ENCODE measurements at regions not wholly inside any gene's neighbourhood (a gene's known extent, or its start where the extent isn't known, plus 50 kb on each side); places are given as distances from the start of the nearest gene placed in this dataset.
"Not testable (repeated sequence)": the region's sequence is repeated elsewhere in the genome, so short reads cannot be mapped to it uniquely, and the experiment has no call there.

DNA sequence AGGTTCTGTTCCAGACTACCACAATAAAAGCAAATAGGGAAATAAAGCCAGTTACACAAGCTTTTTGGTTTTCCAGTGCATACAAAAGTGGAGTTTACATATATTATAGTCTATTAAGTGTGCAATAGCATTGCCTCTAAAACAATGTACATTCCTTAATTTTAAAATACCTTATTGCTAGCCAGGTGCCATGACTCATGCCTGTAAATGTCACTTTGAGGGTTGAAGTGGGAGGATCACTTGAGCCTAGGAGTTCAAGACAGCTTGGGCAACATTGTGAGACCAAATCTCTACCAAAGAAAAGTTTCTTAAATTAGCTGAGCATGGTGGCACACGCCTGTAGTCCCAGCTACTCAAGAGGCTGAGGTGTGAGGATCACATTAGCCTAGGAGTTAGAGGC is 52.9 kb upstream of the IMP4 start:
- H3K27ac ChIP-seq = no peak overlapping the region
- TF ChIP-seq, protein P1, sequence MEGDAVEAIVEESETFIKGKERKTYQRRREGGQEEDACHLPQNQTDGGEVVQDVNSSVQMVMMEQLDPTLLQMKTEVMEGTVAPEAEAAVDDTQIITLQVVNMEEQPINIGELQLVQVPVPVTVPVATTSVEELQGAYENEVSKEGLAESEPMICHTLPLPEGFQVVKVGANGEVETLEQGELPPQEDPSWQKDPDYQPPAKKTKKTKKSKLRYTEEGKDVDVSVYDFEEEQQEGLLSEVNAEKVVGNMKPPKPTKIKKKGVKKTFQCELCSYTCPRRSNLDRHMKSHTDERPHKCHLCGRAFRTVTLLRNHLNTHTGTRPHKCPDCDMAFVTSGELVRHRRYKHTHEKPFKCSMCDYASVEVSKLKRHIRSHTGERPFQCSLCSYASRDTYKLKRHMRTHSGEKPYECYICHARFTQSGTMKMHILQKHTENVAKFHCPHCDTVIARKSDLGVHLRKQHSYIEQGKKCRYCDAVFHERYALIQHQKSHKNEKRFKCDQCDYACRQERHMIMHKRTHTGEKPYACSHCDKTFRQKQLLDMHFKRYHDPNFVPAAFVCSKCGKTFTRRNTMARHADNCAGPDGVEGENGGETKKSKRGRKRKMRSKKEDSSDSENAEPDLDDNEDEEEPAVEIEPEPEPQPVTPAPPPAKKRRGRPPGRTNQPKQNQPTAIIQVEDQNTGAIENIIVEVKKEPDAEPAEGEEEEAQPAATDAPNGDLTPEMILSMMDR (IDR thresholded peaks at IDR 0.05) = no peak
- no peak for TF ChIP-seq ZFX (IDR thresholded peaks at IDR 0.05; ENCODE audit: borderline replicate concordance)

DNA sequence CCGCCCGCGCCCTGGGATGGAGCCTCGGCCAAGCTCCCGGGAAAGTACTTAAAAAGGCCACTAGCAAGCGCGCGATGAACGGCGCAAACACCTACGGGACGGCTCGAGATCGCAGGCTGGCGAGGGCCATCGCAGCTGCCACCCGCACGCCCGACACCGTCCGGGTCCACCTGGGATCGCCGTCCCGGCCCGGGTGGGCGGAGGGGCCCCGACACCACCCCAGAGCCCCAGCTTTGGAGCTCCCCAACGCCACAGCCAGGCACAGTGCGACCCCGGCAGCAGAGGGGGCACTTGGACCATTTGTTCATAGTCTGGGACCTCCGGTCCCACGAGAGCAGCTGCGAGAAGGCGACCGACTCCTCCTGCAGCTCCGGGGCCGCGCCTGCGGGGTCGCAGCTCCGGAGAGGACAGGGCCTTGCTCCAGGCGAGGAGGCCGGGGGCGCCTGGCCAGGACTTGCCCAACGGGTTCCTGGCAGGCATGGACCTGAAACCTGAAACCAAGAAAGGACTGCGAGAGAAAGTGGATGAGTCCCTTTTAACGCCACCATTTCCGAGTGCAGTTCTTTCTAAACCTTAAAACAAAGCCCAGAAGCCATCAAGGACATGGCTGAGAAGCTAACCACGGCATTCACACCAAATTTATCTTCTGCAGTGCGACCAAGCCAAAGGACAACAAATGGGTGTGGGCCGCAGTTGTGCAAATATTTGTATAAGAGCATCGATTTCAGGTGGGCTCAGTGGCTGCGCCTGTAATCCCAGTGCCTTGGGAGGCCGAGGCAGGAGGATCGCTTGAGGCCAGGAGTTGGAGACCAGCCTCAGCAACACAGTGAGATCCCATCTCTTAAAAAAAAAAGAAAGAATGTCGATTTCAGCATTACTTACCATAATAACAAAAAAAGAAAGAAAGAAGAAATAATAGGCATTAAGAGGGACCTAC is 54.0 kb upstream of the IMP4 start:
- H3K27ac ChIP-seq = no peak overlapping the region
- TF ChIP-seq, protein P1 (IDR thresholded peaks at IDR 0.05) = no peak
- no peak for TF ChIP-seq ZFX (IDR thresholded peaks at IDR 0.05; ENCODE audit: borderline replicate concordance)

DNA sequence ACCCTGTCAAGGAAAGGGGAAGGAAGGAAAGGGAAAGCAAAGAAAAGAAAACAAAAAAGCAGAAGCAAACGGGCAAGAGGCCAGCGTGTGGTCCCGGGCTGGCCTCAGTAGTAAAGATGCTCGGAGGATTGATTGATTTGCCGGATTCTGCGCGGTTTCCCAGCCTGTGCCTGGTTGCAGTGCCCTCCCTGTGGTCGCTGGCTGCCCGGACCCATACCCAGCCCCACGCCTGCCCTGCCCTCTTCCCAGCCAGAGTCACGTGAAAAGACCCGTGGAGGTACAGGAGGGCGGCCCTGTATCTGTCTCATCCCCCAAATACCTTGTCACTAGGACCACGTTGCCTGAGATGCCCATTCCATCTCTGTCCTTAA is 55.1 kb upstream of the IMP4 start:
- no peak overlapping the region for H3K27ac ChIP-seq
- TF ChIP-seq, protein P1 (IDR thresholded peaks at IDR 0.05) = no peak
- no peak for TF ChIP-seq ZFX (IDR thresholded peaks at IDR 0.05; ENCODE audit: borderline replicate concordance)

DNA sequence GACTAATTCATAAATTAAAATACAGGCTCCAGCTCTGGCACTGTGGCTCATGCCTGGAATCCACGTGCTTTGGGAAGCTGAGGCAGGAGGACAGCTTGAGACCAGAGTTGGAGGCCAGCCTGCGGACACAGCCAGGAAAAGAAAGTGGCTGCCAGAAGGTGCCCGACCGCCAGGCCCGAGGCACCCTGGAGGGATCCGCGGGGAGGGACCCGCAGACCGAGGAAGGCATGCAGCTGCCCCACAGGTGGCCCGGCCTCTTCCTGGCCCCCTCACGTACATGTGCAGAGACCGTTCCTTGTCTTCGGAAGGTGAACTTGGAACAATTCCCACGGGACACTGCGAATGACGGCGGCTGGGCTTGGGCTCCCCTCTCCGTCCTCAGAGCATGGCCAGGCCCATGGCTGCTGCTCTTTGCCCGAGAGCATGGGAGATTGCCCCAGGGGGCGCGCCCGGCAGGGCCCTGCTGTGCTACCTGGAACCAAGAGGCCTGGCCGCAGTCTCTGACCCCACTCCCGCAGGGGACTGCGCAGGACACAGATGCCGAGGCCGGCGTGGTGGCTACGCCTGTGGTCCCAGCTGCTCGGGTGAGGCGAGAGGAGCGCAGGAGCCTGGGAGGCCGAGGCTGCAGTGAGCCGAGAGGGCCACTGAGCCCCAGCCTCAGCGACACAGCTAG is 55.6 kb upstream of the IMP4 start:
- TF ChIP-seq ZFX (IDR thresholded peaks at IDR 0.05; ENCODE audit: borderline replicate concordance) = no peak
- TF ChIP-seq, protein P1 (IDR thresholded peaks at IDR 0.05) = no peak
- H3K27ac ChIP-seq = no peak overlapping the region

DNA sequence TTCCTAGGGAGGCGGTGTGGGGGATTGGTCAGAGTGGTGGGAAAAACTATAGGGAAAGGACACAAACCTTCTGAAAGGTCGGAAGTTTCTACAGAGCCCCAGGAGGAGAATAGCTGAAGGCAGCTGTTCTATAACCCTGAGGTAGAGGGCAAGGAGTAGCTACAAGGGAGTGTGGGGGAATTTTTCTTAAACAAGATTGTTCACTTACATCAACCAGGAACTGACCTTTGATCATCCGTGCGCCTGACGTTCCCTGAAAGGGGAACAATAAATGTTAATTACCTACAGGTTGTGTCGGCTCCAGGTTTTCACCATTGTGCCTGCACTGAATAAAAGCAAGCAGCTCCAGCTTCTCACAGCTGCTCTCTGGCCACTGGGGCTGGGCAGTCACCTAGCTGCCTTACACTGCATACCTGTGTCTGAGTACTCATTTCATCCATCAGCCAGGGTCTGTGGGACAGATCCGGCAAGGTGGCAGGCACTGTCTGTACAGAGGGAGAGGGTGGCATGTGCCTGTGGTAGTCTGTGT is 59.3 kb upstream of the IMP4 start:
- H3K27ac ChIP-seq = not testable (repeated sequence)

DNA sequence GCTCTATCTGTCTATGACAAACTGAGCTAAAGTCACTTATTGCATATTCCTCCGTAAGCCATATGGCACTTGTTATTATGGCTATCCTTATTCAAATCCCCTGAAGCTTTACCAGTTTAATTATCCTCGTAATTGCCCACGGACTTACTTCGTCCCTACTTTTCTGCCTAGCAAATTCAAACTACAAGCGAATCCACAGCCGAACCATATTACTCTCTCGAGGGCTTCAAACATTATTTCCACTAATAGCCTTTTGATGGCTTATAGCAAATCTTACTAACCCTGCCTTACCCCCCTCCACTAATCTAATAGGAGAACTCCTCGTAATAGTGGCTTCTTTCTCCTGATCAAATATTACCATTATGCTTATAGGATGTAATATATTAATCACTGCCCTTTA is 63.1 kb upstream of the IMP4 start:
- H3K27ac ChIP-seq = not testable (repeated sequence)

DNA sequence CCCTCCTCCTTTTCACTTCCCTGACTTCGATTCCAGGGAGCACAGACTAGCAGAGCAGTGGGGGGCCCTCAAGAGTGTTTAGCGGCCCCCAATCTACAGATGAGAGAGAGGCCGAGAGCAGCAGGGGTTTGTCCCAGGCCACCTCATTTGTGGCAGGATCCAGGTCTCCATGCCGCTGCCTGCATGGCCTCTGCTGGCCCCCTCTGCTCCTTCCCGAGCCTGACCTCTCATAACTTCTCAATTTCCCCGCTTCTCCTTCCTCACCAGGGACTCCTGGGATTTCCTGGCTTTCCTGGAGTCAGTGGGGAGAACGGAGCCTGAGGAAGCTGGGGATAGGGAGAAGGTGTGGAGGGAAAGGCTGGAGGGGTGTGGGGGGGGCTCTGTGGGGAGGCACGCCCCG is 70.1 kb upstream of the TUBA3E start:
- not testable (repeated sequence) for H3K27ac ChIP-seq

DNA sequence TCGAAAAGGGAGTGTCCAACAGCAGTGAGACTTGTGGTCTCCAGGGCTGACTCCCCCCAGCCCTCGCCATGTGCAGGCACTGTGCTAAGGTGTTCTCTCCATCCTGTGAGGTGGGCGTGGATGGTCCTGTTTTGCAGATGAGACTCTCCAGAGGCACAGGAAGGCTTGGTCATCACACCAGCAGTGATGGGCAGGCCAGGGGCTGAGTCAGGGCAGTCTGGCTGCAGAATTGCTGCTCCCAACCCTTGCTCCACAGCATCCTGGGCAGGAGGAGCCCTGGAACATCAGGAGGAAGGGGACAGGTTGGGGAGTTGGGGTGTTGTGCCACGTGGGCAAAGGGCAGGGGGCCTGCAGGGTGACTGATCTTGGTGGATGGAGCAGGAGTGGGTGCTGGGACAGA is 69.3 kb upstream of the TUBA3E start:
- H3K27ac ChIP-seq = not testable (repeated sequence)

DNA sequence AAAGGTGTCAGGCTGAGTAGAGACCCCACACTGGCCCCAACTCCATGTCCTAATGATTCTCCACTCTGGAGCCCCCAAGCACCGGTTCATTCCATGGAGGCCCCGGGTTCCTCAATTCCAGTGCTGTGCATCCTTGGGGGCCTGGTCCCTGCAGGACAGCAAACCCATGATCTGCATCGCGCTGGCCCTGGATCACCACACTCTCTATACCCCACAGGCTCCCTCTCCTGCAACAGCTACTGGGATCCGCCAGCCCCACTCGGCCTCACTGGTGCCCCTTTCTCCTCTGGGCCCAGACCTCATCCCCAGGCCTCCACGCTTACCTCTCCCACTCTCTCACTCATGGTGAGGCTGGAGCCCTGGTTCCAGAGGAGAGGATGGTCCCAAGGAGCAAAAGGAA is 68.6 kb upstream of the TUBA3E start:
- not testable (repeated sequence) for H3K27ac ChIP-seq

DNA sequence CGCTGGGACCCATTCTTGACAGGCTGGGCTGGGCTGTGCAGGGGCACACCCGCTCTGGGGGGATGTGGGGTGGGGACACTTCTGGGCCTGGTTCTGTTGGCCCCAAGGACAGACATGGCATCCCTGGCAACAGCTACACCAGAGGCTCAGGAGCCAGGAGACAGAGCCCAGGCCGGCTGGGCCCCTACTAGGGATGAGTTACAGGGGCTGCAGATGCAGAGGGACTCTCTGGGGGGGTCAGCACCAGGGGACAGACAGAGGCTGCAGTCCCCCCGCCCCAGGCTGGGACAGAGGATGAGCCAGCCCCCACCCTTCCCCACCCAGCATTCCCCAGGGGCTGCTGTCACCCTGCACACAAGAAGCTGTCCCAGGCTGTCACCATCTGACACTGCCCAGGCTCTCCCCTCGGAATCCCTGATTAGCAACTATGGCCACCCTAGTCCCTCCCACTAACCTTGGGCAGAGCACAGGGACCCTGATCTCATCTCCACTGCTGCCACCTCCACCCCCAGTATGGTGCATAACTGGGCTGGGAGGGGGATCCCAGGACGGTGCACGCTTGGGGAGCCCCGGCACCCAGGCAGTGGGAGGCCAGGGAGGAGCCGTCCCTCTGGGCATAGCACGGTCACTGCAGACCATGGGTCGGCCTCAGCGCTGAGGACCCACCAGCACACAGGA is 67.5 kb upstream of the TUBA3E start:
- H3K27ac ChIP-seq = not testable (repeated sequence)

DNA sequence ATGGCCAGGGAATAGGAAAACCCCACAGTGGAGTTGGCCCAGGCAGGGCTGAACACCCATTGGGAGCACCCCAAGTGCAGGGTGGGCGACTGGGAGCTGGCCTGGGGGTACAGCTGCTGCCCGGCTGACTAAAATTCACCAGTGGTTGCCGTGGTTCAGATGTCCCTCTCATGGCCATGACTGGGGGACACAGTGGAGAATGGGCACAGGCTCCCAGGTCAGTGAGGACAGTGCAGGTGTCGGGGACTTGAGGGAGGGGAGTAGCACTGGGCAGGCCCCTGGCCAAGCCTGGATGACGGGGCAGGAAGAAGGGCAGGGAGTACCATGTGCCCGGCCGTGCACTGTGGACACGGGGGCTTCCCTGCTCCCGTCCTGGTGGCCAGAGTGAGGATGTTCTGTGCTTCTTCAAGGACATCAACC is 66.7 kb upstream of the TUBA3E start:
- not testable (repeated sequence) for H3K27ac ChIP-seq

Data from 22Rv1 (cell line).